Fibroblast of peridontal ligament (primary cell): ENCODE measurements at regions not wholly inside any gene's neighbourhood (a gene's known extent, or its start where the extent isn't known, plus 50 kb on each side); places are given as distances from the start of the nearest gene placed in this dataset.

Experiments used
- DNase-seq: peaks from one replicate; pipeline ENCODE4 v3.0.0-alpha.2; 2010; ENCODE audit errors: extremely low read depth

DNA sequence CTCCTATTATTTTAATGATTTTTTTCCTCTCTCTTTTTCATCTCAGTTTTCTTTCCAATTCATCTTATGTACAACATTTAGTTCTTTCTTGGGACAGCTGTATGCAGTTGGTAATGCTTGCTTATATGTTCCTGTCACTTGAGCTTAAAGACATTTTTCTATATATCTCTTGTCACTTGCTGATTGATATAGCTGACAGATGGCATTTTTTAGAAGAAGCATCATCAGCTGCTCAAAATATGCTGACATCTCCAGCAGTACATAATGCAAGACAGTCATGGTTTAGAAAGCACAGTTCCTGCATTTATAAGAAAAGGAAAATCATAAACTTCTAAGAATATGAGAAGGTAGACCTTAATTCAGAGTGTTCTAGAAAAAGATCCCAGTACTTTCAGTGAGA lies 56.5 kb downstream of the DCAF8L1 start:
- DNase-seq: no peak

DNA sequence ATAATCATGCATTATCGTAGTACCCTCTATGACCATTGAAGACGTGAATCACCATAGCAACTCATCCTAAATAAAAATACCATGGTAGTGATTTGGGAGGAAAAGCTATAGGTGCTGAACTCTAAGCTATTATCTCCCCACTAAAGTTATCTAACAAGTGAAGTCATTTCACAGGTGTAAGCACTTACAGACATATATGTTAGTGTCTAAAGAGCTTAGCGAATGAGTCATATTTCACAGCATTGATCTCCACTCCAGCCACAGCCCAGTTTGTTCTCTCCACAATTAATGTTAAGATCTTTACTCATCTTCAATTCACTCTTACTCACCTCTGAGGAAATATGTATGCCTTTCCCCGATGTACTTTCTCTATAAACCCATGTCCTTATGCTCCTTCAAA lies 57.0 kb downstream of the DCAF8L1 start:
- no peak for DNase-seq

DNA sequence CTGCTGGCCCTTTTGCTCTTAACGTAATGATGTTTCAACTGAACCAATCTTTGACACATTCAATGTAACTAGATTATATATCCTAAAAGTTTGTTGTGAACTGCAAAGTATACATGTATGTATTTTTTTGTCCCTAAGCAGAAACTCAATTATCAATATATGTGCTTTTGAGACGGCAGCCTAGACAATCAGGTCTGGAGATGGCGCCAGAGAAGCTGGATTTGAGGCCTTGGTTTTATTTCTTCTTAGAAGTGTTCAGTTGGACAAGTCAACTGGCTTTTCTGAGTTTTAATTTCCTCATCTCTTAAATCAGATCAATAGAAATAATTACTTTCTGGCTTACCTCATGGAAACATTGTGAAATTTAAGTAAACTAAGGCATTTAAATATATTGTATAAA lies 62.5 kb downstream of the DCAF8L1 start:
- DNase-seq: no peak

DNA sequence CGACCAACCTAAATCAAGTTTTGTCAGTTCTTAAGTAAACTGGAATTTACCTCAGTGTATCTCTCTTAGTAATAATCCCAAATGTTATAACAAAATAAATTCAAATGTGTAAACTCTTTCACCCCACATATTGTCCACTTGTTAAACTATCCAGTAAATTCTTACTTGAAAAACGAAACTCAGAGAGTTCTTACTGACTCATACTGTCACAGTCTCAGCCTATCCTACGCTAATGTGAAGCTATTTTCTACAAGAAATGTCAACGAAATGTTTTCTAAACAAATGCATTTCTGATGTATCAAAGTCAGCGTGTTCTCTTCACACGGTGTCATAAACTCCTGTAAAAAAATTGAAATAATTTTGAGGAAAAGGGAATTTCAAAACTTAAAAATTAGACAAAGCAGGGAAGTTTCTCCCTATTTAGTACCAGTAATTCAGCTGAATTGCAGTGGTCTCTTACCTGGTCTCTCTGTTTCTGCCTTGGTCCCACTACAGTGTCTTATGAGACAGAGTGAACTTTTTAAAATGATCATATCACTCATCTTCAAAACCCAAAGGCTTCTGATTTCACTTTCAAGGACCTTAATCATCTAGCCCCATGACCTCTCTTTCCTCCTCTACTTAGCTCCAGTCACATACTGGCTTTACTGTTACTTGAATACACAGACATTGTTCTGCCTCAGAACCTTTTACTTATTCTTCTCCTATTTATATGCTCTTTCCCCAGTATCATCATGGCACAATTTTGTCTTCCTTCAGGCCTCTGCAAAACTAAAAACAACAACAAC lies 63.3 kb downstream of the DCAF8L1 start:
- no peak for DNase-seq

DNA sequence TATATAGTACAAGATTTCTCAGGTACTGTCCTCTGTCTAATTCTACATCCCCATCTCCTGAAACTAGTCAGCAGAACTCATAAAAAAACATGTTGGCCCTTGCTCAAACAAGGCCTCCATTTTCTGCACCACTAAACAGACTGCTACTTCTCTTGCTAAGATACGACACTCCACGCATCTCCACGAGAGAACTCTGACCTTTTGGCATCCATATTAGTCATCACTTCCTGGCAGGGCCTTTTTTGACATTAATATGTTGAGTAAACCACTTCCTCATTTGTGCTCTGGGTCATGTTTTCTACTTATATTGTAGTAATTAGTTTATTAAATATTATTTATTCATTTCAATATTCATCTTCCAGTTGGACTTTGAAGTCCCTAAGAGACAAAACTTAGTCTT lies 65.6 kb downstream of the DCAF8L1 start:
- no peak for DNase-seq

DNA sequence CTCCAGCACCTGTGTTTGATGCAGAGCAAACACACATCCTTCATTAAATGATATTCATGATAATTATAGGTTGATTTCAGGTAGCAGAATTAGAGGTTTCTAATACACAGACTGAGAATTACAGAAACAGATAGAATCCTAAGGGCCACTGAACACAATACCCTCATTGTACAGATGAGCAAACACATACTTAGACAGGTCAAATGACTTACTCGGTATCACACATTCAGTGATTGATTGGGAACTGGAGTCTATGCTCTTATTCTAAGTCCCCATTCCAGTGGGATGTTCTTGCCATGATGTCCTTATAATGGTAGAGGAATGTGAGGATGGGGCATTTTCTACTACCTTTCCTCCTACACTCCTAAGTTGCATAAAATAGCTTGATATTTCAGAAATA lies 70.8 kb downstream of the DCAF8L1 start:
- DNase-seq: no peak

DNA sequence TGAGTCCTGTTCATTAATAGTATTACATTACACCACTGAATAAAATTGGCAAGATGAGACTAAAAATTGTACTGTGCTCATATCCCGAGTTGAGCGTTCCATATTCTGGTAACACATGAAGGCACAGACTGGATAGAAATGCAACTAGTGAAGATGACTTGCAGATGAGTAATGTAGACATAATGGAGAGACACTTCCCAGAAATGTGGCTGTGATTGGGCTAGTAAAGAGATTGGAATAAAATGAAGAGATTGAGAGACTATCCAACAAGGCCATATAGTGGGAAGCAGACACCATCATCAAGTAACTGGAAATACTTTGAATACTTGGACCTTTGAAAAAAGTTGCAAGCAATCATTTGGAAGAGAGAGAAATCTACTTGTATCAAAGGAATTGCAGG lies 77.3 kb downstream of the DCAF8L1 start:
- DNase-seq: no peak

DNA sequence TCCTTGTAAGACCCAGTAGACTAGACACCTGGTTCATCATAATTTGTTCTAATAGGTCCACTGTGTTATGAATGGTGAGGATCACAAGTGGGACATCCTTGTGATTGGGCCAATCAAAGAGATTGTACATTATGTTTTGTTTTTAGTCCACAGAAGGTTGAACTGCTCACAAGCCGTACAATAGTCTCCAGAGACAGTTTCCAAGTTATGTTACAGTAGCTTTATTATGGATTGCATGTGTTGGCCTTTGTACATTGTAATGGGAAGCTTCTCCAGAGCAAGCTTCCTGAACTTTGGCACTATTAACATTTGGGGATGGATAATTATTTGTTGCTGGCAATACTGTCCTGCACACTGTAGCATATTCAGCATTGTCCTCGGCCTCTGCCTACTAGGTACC lies 86.1 kb downstream of the MAGEB10 start:
- no peak for DNase-seq

DNA sequence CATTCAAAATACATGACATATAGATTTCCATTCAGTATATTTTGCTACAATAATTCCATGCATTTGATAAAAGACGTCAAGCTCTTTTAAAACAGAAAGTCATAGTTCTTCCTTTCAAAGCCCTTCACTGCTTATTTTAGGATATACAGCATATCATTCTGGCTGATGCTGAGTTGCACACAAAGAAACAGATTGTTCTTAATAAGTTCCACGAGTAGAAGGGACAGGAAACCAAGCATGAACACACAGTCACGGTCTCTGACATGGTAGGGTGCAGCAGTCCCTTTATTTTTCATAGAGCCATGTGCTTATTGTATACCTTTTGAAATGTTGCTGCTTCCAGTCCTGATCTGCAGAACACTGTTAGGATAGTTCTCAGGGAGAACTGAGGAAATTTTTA lies 85.4 kb downstream of the MAGEB10 start:
- DNase-seq: no peak

DNA sequence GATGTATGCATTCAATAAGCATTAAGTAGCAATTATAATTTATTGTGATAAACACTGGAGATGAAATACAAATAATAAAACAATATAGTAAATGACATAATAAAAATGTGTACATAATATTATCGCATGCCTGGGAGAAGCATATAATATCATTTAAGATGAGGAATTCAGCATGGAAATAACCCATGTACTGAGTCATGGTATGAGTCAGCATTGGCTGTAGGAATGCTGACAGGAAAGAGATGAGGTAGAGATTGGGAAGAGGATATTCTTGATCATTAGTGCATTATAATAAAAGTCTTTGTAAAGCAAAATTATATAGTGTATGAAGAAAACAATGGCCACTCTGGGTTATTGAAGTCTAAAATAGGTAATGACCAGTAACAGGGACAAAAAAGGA lies 82.8 kb downstream of the MAGEB10 start:
- DNase-seq: peak; percentile 49

DNA sequence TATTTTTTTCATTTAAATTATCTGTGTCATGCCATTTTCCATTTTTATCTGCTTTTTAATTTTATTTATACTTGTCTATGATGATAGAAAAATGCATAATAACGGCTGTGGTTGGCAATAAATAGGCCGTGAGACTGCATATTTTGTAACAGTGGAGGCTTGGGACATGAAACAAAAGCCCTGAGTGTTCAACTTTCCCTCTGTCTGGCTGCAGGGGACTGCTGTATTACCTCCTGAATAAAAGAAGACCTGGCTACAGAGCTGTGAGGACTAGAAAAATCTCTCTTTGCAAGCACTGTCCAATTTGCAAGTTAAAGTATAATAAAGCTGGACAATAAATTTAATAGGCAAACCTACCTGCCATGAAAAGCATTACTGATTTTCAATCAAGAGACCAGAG lies 82.1 kb downstream of the MAGEB10 start:
- DNase-seq: peak; percentile 0

DNA sequence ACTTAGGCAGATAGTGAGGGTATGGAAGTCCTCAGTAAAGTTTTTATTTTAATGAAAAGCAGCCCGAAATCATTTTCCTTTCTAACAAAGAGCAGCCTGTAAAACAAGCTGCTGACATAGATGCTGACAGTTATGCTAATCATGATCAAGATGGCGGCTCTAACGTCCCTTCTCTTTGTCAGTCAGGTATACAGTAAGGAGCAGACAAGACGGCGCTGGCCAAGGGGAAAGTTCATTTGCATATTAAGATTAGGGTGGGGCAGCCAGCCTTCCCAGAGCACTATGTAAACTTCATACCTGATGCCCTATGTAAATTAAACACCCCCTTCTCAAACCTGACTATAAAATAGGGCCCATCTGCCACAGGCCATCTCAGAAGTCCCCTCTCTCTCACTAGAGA lies 76.9 kb downstream of the MAGEB10 start:
- DNase-seq: no peak

DNA sequence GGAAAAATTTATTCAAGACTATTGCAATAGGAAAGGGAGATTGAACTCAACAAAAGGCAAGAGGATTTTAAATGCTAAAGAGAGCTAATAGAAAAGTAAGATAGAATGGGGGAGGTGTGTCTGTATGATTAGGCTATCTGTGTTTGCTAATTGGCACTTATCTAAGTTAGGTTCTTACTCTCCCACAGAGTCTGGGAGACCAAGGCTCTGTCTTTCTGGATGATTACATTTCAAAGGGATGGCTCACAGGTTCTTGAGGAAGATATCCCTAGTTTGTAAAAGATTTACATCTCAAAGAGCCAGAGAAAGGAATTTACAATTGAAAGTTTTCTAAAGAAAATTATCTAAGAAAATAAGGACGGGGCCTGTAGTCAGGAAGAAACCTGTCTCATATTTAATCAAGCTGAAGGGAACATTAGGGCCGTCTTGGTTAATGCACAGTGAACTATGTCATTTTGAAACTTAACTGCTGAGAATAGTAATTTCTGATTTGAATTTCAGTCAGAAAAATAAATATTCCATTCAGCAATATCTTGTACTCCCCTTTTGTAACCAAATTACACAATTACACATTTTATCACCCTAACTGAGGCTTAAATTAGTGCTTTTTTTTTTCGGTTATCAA lies 75.8 kb downstream of the MAGEB10 start:
- no peak for DNase-seq

DNA sequence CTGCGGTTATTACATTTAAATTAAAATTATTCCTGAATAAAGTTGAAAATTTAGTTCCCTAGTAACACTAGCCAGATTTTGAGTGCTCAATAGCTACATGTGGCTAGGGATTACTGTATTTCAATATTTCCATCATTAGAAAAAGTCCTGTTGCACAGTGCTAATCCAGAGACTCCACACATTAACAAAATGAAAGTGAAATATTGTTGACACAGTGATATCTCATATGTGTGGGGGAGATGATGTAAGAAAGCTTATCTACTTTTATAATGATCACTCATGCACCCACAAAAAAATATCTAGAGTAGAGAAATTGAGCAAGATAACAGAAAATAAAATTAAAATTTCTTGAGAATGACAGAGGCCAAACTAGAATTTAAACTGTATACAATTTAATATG lies 74.9 kb downstream of the MAGEB10 start:
- no peak for DNase-seq

DNA sequence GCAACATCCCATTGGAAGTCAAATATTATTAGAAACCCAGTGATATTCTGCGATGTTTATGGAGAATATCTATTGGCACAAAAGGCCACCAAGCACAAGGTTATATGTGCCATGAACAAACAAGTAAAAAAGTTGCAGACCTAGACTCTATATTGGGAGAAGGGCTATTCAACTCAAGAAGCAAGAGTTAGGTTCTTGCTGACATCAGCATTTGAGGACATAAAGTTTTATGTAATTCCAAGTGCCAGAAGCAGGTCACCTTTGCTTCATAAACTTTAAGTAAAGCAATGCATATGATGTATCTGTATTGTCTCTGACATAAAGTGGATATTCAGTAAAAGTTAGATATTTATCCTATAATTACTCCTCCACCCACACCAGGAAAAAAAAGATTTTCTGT lies 71.1 kb downstream of the MAGEB10 start:
- DNase-seq: no peak
